Right renal cortex interstitium (tissue), 3 donors: ENCODE measurements at regions not wholly inside any gene's neighbourhood (a gene's known extent, or its start where the extent isn't known, plus 50 kb on each side); places are given as distances from the start of the nearest gene placed in this dataset.

Experiments used
- DNase-seq, 3 donors: peaks; one replicate each; pipeline ENCODE4 v3.0.0-alpha.2; 2013; ENCODE audit warnings: low read depth in 3 of 3, low spot score in 2 of 3

DNA sequence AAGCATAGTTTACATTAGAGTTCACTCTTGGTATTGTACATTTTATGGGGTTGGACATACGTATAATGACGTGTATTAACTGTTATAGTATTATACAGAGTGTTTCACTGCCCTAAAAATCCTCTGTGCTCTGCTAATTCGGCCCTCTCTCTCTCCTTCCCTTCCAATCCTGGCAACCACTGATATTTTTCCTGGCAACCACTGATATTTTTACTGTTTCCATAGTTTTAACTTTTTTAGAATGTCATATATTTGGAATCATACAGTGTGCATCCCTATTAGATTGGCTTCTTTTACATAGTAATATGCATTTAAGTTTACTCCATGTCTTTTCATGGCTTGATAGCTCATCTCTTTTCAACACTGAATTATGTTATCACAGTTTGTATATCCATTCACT lies 526.7 kb downstream of the RIT2 start:
- DNase-seq: no peak

DNA sequence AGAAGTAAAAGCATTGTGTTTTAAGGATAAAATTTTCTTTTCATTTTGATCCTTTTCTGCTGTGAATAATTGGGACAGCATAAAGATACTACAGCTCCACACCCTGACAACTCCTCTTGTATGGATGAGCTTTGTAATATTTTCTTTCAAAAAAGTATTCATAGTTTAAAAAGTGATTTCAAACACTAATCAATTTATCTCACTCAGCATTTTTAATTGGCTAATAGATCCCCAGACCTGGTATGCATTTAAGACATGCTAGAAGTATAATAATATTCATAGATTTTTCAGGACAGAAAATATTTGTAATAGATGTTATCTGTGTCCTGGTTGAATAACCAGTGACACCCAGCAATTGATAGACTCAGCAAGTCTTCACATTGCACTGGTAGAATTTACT lies 510.7 kb downstream of the RIT2 start:
- DNase-seq: no peak

DNA sequence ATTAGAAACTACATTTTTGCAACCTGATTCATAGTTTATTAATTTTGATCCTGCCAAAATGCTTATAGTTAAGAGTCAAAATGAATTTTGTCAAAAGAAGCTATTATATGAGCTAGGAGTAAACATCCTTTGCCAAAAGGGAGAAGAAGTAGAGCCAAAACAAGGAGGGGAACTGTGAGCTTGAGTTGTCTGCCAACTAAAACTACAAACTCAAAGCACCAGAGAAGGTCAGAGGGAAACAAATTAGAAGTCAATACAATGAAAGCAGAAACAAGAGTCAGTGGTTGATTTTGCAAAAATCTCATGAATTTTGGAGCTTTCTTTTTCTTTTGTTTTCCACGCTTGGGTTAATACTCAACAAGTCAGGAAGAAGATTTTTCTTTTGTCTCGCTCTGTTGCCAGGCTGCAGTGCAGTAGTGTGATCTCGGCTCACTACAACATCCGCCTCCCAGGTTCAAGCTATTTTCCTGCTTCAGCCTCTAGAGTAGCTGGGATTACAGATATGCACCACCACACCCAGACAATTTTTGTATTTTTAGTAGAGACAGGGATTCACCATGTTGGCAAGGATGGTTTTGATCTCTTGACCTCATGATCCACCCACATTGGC lies 508.5 kb downstream of the RIT2 start:
- no peak for DNase-seq

DNA sequence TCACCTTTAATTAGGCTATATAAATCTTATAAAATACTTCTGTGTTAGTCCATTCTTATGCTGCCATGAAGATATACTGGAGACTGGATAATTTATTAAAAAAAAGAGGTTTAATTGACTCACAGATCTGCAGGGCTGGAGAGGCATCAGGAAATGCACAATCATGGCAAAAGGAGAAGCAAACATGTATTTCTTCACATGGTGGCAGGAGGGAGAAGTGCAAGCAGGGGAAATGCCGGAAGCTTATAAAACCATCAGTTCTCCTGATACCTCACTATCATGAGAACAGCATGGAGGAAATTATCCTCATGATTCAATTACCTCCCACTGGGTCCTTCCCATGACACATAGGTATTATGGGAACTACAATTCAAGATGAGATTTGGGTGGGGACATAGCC lies 504.4 kb downstream of the RIT2 start:
- no peak for DNase-seq

DNA sequence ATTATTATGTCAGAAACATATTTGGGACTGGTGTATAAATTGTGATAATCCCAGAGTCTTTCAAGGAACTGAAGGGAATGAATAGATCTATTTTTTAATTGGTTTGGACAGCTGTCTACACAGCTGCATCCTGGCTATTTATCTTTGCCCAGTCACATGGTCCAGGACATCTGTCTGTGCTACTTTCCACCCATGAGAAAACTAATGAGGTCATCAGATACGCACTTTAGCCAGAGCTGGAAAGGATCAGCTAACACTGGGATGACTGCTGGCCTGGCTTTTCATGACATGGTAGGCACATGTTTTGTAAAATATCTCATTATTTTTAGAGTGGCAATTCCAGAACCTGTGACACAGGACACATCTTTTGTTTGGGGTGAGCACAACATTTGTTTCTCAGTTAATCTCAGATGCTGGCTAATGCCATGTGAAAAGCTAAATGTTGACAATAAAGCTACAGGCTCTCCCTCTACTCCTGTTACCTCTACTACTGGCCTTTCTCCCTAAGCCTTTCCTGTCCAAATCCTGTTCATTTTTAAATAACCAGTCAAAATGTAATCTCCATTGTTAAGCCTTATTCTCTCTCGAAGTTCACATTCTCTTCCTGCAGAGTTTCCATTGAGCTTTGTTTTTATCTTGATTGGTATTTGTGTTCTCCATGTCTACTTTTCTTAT lies 500.7 kb downstream of the RIT2 start:
- DNase-seq: no peak

DNA sequence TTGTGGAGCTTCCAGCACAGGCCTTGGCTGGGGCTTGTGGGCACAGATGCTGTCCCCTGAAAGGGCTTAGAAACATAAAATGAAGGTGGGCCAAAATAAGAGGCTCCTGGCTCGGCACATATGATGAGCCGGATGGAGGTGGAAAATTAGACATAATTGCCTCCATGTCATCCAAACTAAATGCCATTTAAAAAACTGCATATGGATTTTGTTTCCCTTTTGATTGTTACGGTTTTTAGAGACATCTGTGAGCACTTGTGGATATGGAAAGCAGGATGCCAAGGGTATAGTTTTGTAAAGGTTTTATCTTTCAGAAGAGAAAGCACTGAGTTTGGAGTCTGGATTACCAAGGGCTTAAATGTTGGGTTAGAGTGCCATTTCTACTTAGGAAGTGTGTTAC lies 498.3 kb downstream of the RIT2 start:
- DNase-seq: no peak

DNA sequence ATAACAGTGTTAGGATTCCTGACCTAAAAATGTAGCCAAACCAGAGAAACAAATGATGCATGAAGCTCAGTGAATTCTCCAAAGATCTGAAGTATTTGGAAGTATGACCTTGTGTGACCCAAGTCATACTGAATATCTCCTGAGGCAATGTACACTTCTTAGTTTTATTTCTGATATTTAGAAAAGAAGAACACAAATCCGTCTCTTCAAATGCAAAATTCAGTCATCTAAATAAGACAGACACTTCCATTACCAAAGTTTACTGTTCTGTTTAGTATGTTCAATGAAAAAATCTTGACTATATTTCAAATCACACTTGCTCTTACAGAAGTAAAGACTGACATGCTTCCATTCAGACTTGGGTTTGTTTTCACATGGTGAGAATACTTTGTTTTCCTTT lies 495.7 kb downstream of the RIT2 start:
- DNase-seq: no peak

DNA sequence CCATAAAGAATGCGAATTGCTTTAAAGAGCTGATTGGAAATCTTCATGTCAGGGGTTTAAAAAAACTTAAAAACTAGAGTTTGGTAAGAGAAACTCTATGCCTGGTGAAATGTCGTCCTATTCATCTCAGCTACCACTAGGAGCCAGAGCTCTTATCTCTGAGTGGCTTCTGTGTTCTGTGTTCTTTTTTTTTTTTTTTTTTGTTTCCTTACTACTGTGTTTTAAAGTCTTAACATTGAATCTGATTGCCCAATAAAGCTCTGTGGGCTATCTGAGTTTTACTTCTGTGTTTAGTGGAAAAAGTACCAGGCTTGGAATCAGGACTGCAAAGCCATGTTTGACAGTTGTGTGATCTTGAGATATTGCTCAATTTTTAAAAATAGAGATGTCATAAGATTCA lies 494.8 kb downstream of the RIT2 start:
- DNase-seq: no peak

DNA sequence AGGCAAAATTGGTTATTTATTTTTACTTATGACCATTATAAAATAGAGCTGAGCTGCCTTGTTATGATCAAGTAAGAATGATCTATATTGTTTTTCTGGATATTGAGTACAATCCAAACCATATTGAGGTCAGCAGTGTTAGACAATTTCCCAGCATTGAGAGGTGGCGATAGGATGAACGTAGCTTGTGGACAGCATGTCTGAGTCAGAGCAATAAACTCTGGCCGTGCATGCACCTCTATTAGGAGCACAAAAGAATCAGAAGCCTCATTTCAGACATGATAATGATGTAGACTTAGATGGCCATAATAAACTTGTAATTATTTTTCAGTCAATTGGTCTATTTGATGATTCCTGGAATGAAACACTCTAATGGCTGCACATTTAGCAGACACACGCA lies 491.6 kb downstream of the RIT2 start:
- DNase-seq: no peak

DNA sequence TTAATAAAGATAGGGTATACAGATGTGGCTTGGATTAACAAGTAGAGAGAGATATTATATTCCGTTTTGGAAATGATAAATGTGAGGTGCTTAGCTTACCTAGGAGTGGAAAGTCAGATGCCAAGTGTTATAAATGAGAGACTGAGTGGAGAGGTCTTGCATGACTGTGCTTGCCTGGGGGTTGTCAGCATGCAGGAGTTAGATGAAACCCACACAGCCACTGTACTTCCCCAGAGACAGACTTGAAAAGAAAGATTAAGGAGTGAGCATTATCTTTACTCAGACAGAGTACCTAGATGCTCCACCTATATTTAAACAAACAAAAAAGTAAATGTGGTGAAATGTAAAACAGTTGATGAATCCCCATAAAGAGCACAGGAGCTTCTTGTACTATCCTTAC lies 482.7 kb downstream of the RIT2 start:
- DNase-seq: no peak

DNA sequence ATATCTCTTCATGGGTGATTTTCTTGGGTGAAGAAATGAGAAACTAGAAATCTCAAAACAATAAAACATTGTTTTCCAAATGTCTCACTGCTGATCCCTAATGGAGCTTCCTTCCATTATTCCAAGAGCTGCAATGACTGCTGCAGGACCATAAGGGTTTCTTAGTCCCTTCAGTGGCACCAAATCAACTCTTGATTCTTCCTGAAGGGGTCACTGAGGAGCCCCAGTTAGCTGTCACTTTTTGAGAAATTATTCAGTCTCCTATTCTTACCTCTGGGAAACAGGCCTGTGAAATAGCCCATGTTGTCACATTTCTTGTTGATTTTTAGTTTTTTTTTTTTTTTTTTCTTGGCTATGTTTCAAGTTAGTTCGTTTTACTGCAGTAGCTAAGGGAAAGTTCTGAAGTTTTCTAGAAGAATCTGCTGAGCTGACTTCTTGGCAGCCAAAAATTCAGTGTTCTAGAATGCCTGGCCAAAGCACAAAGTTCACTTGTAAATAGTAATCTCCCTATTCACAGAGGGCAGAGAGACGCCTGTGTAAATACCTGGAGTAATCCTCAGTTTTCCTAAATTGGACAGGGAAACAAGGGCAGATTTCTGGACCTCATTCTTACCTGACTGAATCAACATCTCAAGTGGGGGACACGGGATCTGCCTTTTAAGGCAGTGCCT lies 480.0 kb downstream of the RIT2 start:
- no peak for DNase-seq

DNA sequence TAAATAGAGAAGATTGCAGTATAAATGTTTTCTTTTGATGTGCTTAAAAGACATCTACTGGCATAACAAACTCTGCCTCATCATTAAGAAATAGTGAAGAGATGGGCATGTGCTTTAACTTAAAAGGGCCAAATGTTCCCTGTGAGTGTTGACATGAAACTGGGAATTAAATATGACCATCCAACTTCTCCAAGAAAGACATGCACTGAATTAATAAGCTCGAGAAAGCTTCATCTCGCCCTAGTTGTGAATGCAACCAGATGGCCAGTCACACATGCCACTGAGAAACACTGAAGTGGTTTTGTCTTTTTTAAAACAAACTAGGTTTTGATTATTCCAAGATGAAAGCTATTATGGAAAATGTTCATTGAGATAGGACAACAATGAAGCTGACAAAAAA lies 479.2 kb downstream of the RIT2 start:
- DNase-seq: no peak

DNA sequence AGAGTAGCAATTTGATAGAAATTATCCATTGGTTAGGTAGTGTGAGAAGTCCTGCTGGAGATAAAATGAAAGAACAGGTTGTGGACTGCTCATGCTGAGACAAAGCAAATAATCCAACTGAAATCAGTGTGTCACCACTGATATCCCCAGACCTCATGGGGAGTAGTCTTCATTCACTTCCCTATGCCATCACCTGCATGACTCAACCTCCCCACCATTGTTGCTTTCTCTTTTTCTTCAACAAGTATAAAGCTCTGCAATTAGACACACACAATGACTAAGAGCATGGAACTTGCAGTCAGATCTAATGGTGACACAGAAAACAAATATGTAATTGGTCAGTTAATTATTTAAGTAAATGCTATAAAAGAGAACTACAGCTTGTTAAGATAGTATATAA lies 475.3 kb downstream of the RIT2 start:
- no peak for DNase-seq

DNA sequence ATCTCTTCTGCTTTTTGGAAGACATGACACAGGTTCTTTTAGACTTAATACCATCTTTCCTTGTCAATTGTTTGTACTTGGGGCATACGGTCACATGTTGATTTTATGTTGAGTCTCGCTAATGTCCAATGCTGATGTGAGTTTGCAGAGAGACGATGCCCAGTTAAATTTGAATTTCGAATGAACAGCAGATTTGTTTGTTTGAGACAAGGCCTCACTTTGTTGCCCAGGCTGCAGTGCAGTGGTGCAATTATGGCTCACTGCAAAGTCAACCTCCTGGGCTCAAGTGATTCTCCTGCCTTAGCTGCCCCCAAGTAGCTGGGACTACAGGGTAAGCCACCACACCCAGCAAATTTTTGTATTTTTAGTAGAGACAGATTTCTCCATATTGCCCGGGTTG lies 473.5 kb downstream of the RIT2 start:
- no peak for DNase-seq

DNA sequence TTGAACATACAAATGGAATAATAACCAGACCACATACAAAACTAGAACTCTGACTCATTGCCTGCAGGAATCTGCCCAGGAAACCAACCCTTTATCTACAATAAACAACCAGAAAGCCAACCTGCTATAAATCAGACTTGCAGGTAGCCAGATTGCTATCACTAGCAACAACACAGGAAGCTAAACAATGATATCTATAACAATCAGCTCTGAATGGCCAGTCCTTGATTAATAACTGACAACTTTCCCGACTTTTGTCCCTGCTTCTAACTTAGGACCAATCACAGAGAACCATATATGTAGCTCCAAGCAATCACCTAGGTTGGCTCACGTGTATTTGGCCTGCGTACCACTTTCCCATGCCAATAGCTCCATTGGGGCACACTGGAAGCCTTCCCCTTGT lies 470.8 kb downstream of the RIT2 start:
- no peak for DNase-seq

DNA sequence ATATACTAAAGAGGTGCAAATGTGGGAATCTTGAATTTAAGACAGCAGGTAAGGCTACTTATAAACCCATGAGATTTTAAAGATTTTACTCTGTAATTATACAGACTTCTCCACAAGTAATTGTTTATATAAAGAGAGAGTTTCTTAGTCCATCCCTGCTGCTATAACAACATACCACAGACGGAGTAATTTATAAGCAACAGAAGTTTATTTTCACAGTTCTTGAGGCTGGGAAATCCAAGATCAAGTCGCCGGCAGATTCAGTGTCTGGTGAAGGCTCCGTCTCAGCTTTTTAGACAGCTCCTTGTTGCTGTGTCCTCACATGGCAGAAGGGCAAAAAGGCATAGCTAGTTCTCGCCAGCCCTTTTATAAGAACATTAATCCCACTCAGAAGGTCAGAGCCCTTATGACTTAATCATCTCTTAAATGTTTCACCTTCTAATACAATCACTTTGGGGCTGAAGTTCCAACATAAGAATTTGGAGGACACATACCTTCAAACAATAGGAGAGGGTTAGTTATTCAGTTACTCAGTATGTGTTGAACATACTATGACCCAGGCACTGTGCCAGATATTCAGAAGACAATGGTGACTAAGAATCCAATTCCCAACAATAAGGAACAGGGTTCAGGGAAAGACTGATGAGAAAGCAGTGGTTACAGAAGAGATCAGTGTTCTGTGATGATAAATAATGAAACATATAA lies 466.0 kb downstream of the RIT2 start:
- no peak for DNase-seq

DNA sequence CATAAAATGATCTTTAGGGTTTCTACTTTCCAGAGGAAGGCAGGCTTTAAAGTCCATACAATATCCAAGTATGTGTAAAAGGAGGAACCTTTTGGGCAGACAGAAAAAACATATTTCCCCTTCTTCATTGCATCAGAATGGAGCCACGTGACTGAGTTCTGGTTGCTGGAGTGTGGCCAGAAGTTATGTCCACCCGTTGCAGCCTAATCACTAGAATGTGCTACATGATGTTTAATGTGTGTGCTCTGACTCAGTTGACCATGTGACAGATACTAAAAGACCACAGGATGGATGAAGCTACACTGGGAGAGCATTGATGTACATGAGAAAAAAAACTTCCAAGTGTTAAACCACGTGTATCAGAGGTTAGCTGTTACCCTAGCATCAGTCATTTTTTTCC lies 460.9 kb downstream of the RIT2 start:
- DNase-seq: no peak

DNA sequence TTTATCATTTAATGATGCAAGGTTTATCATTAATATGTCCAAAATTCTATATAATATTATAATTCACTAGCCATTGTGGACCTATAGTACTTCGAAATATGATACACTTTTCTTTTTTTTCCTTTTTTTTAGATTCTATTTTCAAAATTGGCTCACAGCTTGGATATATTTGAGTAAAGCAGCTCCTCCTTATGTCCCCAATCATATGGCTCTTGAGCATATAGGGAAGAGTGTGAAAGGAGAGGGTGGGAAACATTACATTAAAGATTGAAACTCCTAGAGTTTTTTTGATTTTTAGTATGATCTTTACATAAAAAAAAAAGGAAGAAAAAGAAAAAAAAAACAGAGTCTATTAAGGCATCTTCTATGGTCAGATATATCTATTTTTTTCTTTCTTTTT lies 457.9 kb downstream of the RIT2 start:
- DNase-seq: no peak

DNA sequence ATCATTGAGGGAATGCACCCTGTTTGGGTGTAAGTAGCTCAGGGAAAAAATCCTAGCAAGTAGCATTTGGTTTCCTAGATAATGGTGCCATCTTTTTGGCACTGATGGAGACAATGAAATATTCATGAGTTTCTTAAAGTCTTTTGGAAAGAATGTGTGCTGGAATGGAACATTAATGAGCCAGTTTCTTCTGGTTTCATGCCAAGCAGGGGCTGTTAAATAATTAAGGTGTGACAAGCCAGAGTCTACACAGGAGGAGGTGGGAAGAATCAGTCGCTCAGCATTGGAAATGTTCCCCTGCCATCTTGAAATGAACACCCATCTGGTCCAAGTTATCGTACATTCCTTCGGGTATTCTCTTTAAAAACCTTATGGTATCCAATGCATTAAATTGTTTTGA lies 457.3 kb downstream of the RIT2 start:
- no peak for DNase-seq

DNA sequence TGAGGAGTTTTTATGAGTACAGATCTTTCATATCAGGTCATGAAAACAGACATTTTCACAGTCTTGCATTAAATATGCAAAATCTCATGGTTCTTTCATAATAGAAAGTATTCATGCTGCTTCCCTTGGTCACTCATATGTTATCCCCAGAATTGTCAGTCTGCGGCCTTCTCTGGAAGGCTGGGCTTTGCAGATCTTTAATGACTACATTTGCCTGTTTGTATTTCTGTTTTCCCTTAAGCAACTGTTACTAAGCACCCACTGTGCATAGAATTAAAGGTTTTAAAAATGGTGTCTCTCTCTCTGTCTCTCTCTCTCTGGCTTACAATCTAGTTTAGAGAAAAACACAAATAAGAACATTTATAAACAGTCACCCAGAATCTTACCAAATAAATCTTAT lies 456.3 kb downstream of the RIT2 start:
- no peak for DNase-seq

DNA sequence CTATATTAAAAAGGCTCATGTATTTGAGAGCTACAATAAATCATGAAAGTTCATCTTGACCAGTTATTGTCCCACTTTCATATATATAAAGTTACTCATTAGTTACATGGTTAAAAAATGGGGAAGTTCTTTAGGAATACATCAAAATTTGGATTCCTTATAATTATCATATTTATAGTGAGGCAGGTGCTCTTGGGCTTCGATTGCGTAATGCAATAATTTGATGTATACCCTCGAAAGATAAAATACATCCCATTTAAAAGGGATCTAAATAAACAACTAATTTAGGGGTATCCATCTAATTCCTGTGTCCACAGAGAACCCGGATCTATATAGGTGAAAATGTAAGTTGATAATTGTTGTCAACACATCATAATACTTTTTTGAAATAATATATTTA lies 444.6 kb downstream of the RIT2 start:
- no peak for DNase-seq

DNA sequence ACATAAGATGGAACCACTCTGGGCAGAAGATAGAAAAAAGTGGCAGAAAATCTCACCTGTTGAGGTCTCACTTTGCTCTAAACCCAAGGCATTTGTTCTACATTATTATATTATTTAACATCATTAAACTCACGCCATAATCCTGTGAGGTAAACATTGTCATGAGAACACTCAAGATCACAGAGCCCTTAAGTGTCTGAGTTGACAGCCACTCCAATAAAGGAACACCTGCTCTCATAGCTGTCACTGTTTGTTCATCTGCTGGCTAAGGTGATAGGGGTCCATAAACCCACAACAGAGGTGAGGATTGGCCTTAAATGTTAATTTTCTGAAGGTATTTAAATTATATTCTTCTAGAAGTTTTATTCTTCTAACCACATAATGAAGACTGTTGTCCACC lies 439.7 kb downstream of the RIT2 start:
- DNase-seq: no peak
